ENCODE measurements at regions not wholly inside any gene's neighbourhood (a gene's known extent, or its start where the extent isn't known, plus 50 kb on each side); places are given as distances from the start of the nearest gene placed in this dataset.
"Not testable (repeated sequence)": the region's sequence is repeated elsewhere in the genome, so short reads cannot be mapped to it uniquely, and the experiment has no call there.

- no peak for TF ChIP-seq CTCF (IDR thresholded peaks at IDR 0.05)
- no peak for TF ChIP-seq POLR2A (IDR thresholded peaks at IDR 0.05)
- no peak overlapping the region for H3K27ac ChIP-seq
- H3K9me3 ChIP-seq: no peaks in the 10 kb centered on the region
- no peak for ATAC-seq
- intact Hi-C loops (cut with DNase I): no loop called here
- DNase-seq: no peak
- WGBS (ENCODE audit: insufficient coverage, low coverage, low lambda C conversion rate, missing lambda C conversion rate): 76% methylated on average over 4 of the region's 7 CpGs
- no peaks in the 10 kb centered on the region for H3K27me3 ChIP-seq
- H3K4me1 ChIP-seq: no peaks in the 10 kb centered on the region
- H3K4me3 ChIP-seq: no peak overlapping the region
- no peaks in the 10 kb centered on the region for H3K36me3 ChIP-seq
Measured at GRCh38 chr9:38246833-38247232, 145.7 kb upstream of the ALDH1B1 start.

GRCh38 chr9:38244971-38245370 lies 147.5 kb upstream of the ALDH1B1 start:
- no peaks in the 10 kb centered on the region for H3K9me3 ChIP-seq
- no peak overlapping the region for H3K4me3 ChIP-seq
- H3K27me3 ChIP-seq: no peaks in the 10 kb centered on the region
- no peak overlapping the region for H3K27ac ChIP-seq
- ATAC-seq (no peak), DNase-seq (no peak)
- intact Hi-C loops (cut with DNase I): no loop called here
- 55% methylated on average over 1 of the region's 1 CpG for WGBS (ENCODE audit: insufficient coverage, low coverage, low lambda C conversion rate, missing lambda C conversion rate)
- TF ChIP-seq CTCF (IDR thresholded peaks at IDR 0.05): no peak
- no peak for TF ChIP-seq POLR2A (IDR thresholded peaks at IDR 0.05)
- no peaks in the 10 kb centered on the region for H3K4me1 ChIP-seq
- no peaks in the 10 kb centered on the region for H3K36me3 ChIP-seq

GRCh38 chr9:38243993-38244392 lies 148.5 kb upstream of the ALDH1B1 start:
- intact Hi-C loops (cut with DNase I): no loop called here
- no peaks in the 10 kb centered on the region for H3K4me1 ChIP-seq
- ATAC-seq (no peak), DNase-seq (no peak)
- no peaks in the 10 kb centered on the region for H3K27me3 ChIP-seq
- 47% methylated on average over 4 of the region's 4 CpGs for WGBS (ENCODE audit: insufficient coverage, low coverage, low lambda C conversion rate, missing lambda C conversion rate)
- no peak overlapping the region for H3K4me3 ChIP-seq
- no peaks in the 10 kb centered on the region for H3K36me3 ChIP-seq
- H3K9me3 ChIP-seq: no peaks in the 10 kb centered on the region
- no peak overlapping the region for H3K27ac ChIP-seq
- TF ChIP-seq CTCF (IDR thresholded peaks at IDR 0.05): no peak

GRCh38 chr9:38242151-38242550 lies 150.4 kb upstream of the ALDH1B1 start:
- ATAC-seq; intact Hi-C loops (cut with DNase I); H3K9me3 ChIP-seq; H3K4me1 ChIP-seq; DNase-seq; H3K27ac ChIP-seq; H3K27me3 ChIP-seq; H3K4me3 ChIP-seq; H3K36me3 ChIP-seq: not testable (repeated sequence)
- WGBS (ENCODE audit: insufficient coverage, low coverage, low lambda C conversion rate, missing lambda C conversion rate): no CpG with 5 or more reads among the region's 30 CpGs

GRCh38 chr9:38240051-38240450 lies 152.5 kb upstream of the ALDH1B1 start:
- Histone ChIP-seq H3K4me1 (no peaks in the 10 kb centered on the region), H3K36me3 (no peaks in the 10 kb centered on the region), H3K27me3 (no peaks in the 10 kb centered on the region), H3K4me3 (no peak overlapping the region), H3K27ac (no peak overlapping the region), H3K9me3 (no peaks in the 10 kb centered on the region)
- intact Hi-C loops (cut with DNase I): no loop called here
- DNase-seq (no peak), ATAC-seq (no peak)
- 88% methylated on average over 2 of the region's 2 CpGs for WGBS (ENCODE audit: insufficient coverage, low coverage, low lambda C conversion rate, missing lambda C conversion rate)
- TF ChIP-seq CTCF (IDR thresholded peaks at IDR 0.05): no peak
- TF ChIP-seq POLR2A (IDR thresholded peaks at IDR 0.05): no peak

Data from right lobe of liver (tissue), 6 donors.